CD8-positive, alpha-beta memory T cell (primary cell): ENCODE measurements at regions not wholly inside any gene's neighbourhood (a gene's known extent, or its start where the extent isn't known, plus 50 kb on each side); places are given as distances from the start of the nearest gene placed in this dataset.

Source experiments
- CTCF ChIA-PET: fragments of 350-600 bp; sonication (Branson Sonifier 250); formaldehyde crosslinking; loops from one replicate; lab custom pipeline; 2021; ENCODE audit warnings: antibody characterized with exemption; lab: Charles Lee
- POLR2A ChIA-PET: fragments of 350-600 bp; sonication (Branson Sonifier 250); formaldehyde crosslinking; loops from one replicate; lab custom pipeline; 2021; ENCODE audit warnings: antibody characterized with exemption; lab: Charles Lee
- DNase-seq, 5 donors: peaks; one replicate each; pipeline versions ENCODE4 v3.0.0 to v3.0.0-alpha.2; 2020 to 2022; ENCODE audit warnings: mixed read lengths in 1 of 5
- H3K27ac ChIP-seq: one replicate; pipeline ENCODE4 v1.7.0; 2013; ENCODE audit warnings: low read depth, mild to moderate bottlenecking, low read length, moderate library complexity
- H3K27me3 ChIP-seq: 2 replicates; pipeline ENCODE4 v1.7.0; 2013; ENCODE audit warnings: low read length, mild to moderate bottlenecking; ENCODE audit not compliant: insufficient read depth, poor library complexity, severe bottlenecking
- H3K36me3 ChIP-seq: 2 replicates; pipeline ENCODE4 v1.7.0; 2013; ENCODE audit warnings: mild to moderate bottlenecking, low read length, moderate library complexity; ENCODE audit not compliant: insufficient read depth
- H3K4me1 ChIP-seq: 2 replicates; pipeline ENCODE4 v1.7.0; 2013; ENCODE audit warnings: mild to moderate bottlenecking, low read length, moderate library complexity; ENCODE audit not compliant: insufficient read depth
- H3K4me3 ChIP-seq: 2 replicates; pipeline ENCODE4 v1.7.0; 2013; ENCODE audit warnings: mild to moderate bottlenecking, low read length
- H3K9me3 ChIP-seq: 2 replicates; pipeline ENCODE4 v1.7.0; 2013; ENCODE audit warnings: mild to moderate bottlenecking, low read length
- H3K27ac Mint-ChIP-seq, 8 donors: one replicate each; pipeline ENCODE4 v1.8.0; 2020 to 2021; ENCODE audit warnings: mixed read lengths in 8 of 8, mild to moderate bottlenecking in 6 of 8, inconsistent platforms in 3 of 8, moderate library complexity in 3 of 8
- H3K27me3 Mint-ChIP-seq, 2 donors: one replicate each; pipeline ENCODE4 v1.8.0; 2020 to 2021; ENCODE audit warnings: mixed read lengths in 2 of 2, mild to moderate bottlenecking in 1 of 2, moderate library complexity in 1 of 2
- H3K36me3 Mint-ChIP-seq, 3 donors: one replicate each; pipeline ENCODE4 v1.8.0; 2020 to 2021; ENCODE audit warnings: mixed read lengths in 3 of 3, inconsistent platforms in 1 of 3, mild to moderate bottlenecking in 1 of 3
- H3K4me1 Mint-ChIP-seq, 3 donors: one replicate each; pipeline ENCODE4 v1.8.0; 2020 to 2021; ENCODE audit warnings: mixed read lengths in 3 of 3, inconsistent platforms in 1 of 3, mild to moderate bottlenecking in 1 of 3
- H3K4me3 Mint-ChIP-seq, 7 donors: one replicate each; pipeline ENCODE4 v1.8.0; 2020 to 2021; ENCODE audit warnings: mixed read lengths in 7 of 7, mild to moderate bottlenecking in 6 of 7, moderate library complexity in 4 of 7, inconsistent platforms in 2 of 7
- H3K9me3 Mint-ChIP-seq, 5 donors: one replicate each; pipeline ENCODE4 v1.8.0; 2020 to 2022; ENCODE audit warnings: mixed read lengths in 5 of 5, mild to moderate bottlenecking in 3 of 5, moderate library complexity in 2 of 5, inconsistent platforms in 1 of 5

DNA sequence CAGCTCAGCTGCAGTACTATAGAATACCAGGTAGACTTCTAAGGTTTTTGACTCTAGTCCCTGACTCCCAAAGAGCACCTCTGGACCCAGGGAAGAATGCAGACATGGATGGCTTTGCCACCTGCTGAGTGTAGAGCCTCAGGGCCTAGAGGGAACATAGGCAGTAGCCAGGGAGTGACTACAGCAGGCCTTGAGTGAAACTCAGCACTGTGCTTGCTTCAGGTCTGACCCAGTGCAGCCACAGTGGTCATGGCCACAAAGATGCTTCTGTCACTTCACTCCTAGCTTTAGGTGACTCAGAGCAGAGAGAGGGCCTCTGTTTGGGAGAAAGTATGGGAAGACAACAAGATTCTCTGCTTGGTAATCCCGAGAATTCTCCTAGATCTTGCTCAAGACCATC is 162.2 kb upstream of the ITGA4 start:
- H3K4me3 Mint-ChIP-seq: no peak overlapping the region
- no peak overlapping the region for H3K4me3 ChIP-seq
- H3K36me3 ChIP-seq: no peaks in the 10 kb centered on the region
- peaks cover 32 to 48% (median 35%) of the 10 kb centered on the region in 5 donors for H3K9me3 Mint-ChIP-seq
- H3K9me3 ChIP-seq: peaks cover 18% of the 10 kb centered on the region
- peaks cover 15 to 66% (median 49%) of the 10 kb centered on the region in 3 donors for H3K36me3 Mint-ChIP-seq
- peaks cover 0 to 1% of the 10 kb centered on the region in 2 donors for H3K27me3 Mint-ChIP-seq
- H3K27ac Mint-ChIP-seq: peak overlapping the region in 1 of 8 donors; percentile 51
- H3K27me3 ChIP-seq: no peaks in the 10 kb centered on the region
- ChIA-PET POLR2A (no interaction called here), CTCF (interaction anchor here (1.3 kb wide), 1 partner anchor 13 kb away, joined by 3 read pairs; no protein-coding TSS in a partner anchor)
- no peak overlapping the region for H3K27ac ChIP-seq
- peaks cover 11 to 22% (median 14%) of the 10 kb centered on the region in 3 donors for H3K4me1 Mint-ChIP-seq
- H3K4me1 ChIP-seq: peaks cover 8% of the 10 kb centered on the region
- DNase-seq: no peak

DNA sequence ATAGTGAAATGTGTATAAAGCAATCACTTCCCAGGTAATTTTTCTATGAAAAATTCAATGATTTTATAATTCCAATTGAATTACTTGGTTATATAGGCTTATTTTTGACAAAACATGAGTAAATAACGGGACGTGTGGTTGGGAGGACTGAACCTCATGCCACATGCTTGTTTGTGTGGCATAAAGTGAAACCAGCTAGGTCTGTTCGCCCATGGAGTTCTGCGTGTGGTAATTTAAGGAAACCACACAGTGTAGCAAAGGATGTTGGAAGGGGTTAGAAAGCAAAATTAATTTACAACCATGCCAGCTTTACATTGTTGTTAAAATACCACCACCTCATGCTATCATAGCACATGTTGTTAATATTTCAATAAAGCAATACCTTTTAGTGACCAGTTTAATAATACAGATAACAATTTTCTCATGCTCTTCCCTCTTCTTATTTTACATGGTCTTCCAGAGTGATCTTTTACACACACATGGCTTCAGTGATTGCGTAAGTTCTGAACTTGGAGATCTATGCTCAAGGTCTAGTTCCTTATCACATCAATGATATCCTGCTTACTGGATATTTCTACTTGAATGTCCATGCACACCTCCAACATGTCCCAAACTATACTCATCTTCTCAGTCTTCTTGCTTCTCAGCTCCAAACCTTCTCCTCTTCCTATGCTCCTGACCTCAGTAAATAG is 156.4 kb upstream of the ITGA4 start:
- Mint-ChIP-seq H3K36me3 (peaks cover 11 to 37% (median 30%) of the 10 kb centered on the region in 3 donors), H3K4me3 (peak overlapping the region; percentile 1 to 80 (median 62)), H3K27ac (peak overlapping the region; percentile 31 to 94 (median 80)), H3K4me1 (peaks cover 54 to 71% (median 60%) of the 10 kb centered on the region in 3 donors), H3K9me3 (peaks cover 18 to 38% (median 30%) of the 10 kb centered on the region in 5 donors), H3K27me3 (no peaks in the 10 kb centered on the region)
- ChIA-PET POLR2A (interaction anchor here (0.7 to 1.0 kb wide), 2 partner anchors 93 to 160 kb away, joined by 3 read pairs; no protein-coding TSS in a partner anchor), CTCF (interaction anchor here (0.7 to 2.4 kb wide), 6 partner anchors 12 to 196 kb away, joined by 3 to 11 read pairs (median 5); partner anchors contain the start of gene ITGA4)
- Histone ChIP-seq H3K36me3 (no peaks in the 10 kb centered on the region), H3K9me3 (peaks cover 9% of the 10 kb centered on the region), H3K27me3 (no peaks in the 10 kb centered on the region), H3K27ac (no peak overlapping the region), H3K4me1 (peaks cover 47% of the 10 kb centered on the region), H3K4me3 (peak overlapping the region; percentile 16)
- peak; percentile 14 to 76 (median 74) for DNase-seq

DNA sequence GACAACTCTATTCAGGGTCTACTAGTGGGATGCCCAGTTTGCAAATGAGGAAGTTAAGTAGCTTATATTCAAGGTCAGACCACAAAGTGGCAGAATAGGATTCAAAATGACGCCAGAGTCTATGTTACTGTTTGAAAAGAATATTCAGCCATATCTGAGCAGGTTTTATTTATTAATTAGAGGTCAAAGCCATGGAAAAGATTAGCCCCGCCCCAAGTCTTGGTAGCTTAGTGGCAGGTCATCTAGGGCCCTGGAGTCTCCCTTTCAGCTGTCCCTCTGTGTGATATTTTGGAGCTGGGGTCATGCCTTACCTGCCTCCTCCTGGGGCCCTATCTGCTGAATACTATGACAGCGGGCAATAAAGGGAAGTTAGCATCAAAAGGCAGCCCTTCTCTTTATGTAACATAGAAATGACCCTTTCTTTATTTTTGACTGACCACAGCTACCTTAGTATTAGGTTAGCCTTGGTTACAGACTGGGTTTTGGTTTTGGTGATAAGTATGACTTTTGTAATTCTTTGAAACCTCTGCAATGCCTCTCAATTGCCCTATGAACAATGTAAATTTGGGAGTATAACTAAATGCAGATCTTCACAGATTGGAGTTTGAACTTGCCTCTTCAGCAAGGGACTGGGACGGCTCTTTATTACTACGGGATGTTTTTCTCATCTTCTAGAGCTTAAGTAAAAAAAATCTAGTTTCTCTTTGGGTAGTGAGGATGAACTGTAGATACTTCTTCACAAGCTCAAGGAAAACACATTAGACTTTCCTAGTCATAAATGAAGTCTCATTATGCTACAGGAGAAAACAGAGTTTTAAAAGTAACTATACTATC is 153.0 kb upstream of the ITGA4 start:
- H3K4me1 ChIP-seq: peaks cover 70% of the 10 kb centered on the region
- peak in 1 of 5 donors; percentile 40 for DNase-seq

DNA sequence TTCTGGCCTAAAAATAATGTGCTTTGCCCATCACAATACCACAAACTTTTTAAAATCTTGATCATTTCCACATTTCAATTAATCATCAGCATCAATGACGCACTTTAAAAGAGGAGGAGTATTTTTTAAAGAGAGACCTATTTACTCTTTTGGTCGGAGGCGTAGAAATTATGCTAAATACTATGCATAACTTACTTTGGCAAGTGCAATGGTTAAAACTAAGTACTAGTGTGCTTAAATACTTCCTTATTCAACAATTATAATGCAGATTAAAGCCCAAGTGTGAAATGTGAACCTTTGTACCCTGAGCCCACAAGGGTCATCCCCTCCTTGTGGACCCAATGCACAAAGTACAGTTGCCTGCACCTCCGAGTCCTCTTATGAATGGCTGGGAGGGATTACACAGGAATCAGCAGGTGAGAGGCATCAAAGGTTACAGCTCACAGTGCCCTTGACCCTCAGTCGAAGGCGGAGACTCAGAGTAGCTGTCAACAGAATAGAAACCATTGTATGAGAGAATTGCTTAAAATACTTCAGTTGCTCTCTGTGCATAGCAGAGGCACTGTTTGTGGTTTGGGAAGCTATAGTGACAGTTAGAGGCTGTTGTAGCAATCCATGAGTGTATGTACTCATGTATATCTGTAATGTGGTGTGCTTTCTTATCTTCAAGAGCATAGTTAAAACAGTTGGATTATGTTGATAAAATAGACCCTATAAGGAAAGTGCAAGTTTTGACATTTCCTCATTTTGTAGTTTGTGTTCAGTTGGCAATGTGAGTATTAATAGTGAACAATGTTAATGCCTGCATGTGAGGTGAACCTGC is 151.7 kb upstream of the ITGA4 start:
- Mint-ChIP-seq H3K4me3 (peak overlapping the region; percentile 4 to 78 (median 68)), H3K4me1 (peaks cover 82 to 89% (median 88%) of the 10 kb centered on the region in 3 donors), H3K27ac (peak overlapping the region; percentile 92 to 99 (median 96)), H3K36me3 (peaks cover 0 to 3% (median 0%) of the 10 kb centered on the region in 3 donors), H3K9me3 (no peaks in the 10 kb centered on the region), H3K27me3 (no peaks in the 10 kb centered on the region)
- Histone ChIP-seq H3K36me3 (no peaks in the 10 kb centered on the region), H3K27ac (peak overlapping the region; percentile 45), H3K9me3 (no peaks in the 10 kb centered on the region), H3K4me1 (peaks cover 70% of the 10 kb centered on the region), H3K27me3 (no peaks in the 10 kb centered on the region), H3K4me3 (peak overlapping the region; percentile 1)
- ChIA-PET CTCF (interaction anchor here (0.9 to 4.1 kb wide), 8 partner anchors 9 to 200 kb away, joined by 3 to 22 read pairs (median 6); partner anchors contain the start of gene ITGA4), POLR2A (interaction anchor here (0.7 kb wide), 1 partner anchor 152 kb away, joined by 3 read pairs; the partner anchor contains the start of gene ITGA4)
- DNase-seq: peak in 4 of 5 donors; percentile 6 to 76 (median 46)

More for the DNA sequence above, 153.0 kb upstream of the ITGA4 start:
- Mint-ChIP-seq H3K27me3 (no peaks in the 10 kb centered on the region), H3K9me3 (peaks cover 0 to 8% (median under 1%) of the 10 kb centered on the region in 5 donors), H3K36me3 (peaks cover 0 to 10% (median 7%) of the 10 kb centered on the region in 3 donors), H3K4me1 (peaks cover 83 to 91% (median 91%) of the 10 kb centered on the region in 3 donors), H3K27ac (peak overlapping the region; percentile 92 to 99 (median 96)), H3K4me3 (peak overlapping the region; percentile 37 to 78 (median 65))
- H3K4me3 ChIP-seq: peak overlapping the region; percentile 3
- peak overlapping the region; percentile 1 for H3K27ac ChIP-seq
- POLR2A ChIA-PET: interaction anchor here (0.5 to 0.6 kb wide), 2 partner anchors 44 to 178 kb away, joined by 4 to 7 read pairs; no protein-coding TSS in a partner anchor
- H3K36me3 ChIP-seq: no peaks in the 10 kb centered on the region
- H3K27me3 ChIP-seq: no peaks in the 10 kb centered on the region
- H3K9me3 ChIP-seq: no peaks in the 10 kb centered on the region
- CTCF ChIA-PET: interaction anchor here (0.9 to 2.1 kb wide), 8 partner anchors 91 to 199 kb away, joined by 3 to 6 read pairs (median 4); partner anchors contain the start of gene ITGA4

DNA sequence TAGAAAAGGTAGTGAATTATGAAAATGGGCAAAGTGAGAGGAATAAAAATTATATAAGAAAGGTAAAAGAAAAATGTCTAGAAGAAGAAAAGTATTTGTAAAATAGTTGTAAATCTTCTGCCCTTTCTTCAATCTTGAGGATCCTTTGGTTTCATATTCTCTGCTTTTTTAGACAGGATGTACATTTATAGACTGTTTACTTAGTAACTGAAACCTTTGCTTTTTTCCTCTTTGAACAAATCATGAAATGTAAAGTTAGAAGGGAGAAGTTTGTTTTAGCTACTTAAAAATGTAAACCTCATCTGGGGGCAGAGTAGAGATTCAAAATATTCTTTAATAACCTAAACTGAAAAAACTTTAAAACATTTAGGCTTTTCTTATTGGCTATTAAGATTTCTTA is 150.4 kb upstream of the ITGA4 start:
- ChIA-PET POLR2A (interaction anchor here (0.6 kb wide), 1 partner anchor 202 kb away, joined by 3 read pairs; no protein-coding TSS in a partner anchor), CTCF (interaction anchor here (1.3 to 4.1 kb wide), 7 partner anchors 8 to 160 kb away, joined by 3 to 22 read pairs (median 7); partner anchors contain the start of gene ITGA4)
- peaks cover 68% of the 10 kb centered on the region for H3K4me1 ChIP-seq
- H3K9me3 ChIP-seq: no peaks in the 10 kb centered on the region
- no peak overlapping the region for H3K4me3 ChIP-seq
- peak in 2 of 5 donors; percentile 24 to 64 for DNase-seq
- Mint-ChIP-seq H3K9me3 (no peaks in the 10 kb centered on the region), H3K27ac (peak overlapping the region; percentile 92 to 99 (median 96)), H3K4me3 (peak overlapping the region; percentile 4 to 78 (median 71)), H3K27me3 (no peaks in the 10 kb centered on the region), H3K4me1 (peaks cover 72 to 82% (median 80%) of the 10 kb centered on the region in 3 donors), H3K36me3 (peaks cover 0 to 3% (median 0%) of the 10 kb centered on the region in 3 donors)
- H3K27ac ChIP-seq: peak overlapping the region; percentile 45
- H3K36me3 ChIP-seq: no peaks in the 10 kb centered on the region
- no peaks in the 10 kb centered on the region for H3K27me3 ChIP-seq

DNA sequence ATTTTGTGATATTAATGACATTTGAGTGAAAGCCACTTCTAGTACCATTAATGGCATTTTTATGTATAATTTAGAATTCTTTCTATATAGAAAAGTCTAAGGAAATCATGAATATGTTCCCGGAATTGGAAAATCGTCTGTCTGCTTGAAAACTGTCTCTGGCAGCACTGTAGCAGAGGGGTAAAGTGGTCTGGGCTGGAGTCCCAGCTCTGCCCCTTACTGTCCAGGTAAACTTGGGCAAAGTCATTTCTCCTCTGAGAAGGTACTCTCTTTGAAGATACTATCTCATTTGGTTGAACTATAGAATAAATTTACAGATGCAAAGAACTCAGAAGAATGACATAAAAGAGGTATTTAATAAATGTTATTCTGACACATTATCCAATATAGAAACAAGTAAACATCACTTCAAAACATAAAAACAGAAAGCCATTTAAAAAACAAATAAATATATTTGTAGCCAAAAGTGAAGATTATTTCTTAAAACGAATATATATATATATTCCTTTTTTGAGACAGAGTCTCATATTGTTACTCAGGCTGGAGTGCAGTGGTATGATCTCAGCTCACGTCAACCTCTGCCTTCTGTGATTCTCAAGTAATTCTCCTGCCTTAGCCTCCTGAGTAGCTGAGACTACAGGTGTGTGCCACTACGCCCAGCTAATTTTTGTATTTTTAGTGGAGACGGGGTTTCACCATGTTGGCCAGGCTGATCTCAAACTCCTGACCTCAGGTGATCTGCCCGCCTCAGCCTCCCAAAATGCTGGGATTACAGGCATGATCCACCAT is 149.8 kb upstream of the ITGA4 start:
- no peaks in the 10 kb centered on the region for H3K27me3 ChIP-seq
- H3K36me3 ChIP-seq: no peaks in the 10 kb centered on the region
- H3K27ac ChIP-seq: peak overlapping the region; percentile 45
- H3K9me3 ChIP-seq: no peaks in the 10 kb centered on the region
- H3K4me1 Mint-ChIP-seq: peaks cover 74 to 82% (median 80%) of the 10 kb centered on the region in 3 donors
- no peaks in the 10 kb centered on the region for H3K27me3 Mint-ChIP-seq
- no peaks in the 10 kb centered on the region for H3K9me3 Mint-ChIP-seq
- H3K4me3 ChIP-seq: peak overlapping the region; percentile 35
- no peak for DNase-seq
- peaks cover 69% of the 10 kb centered on the region for H3K4me1 ChIP-seq
- CTCF ChIA-PET: interaction anchor here (1.3 to 4.1 kb wide), 7 partner anchors 12 to 185 kb away, joined by 3 to 22 read pairs (median 4); partner anchors contain the start of gene ITGA4
- peak overlapping the region; percentile 15 to 79 (median 71) for H3K4me3 Mint-ChIP-seq
- H3K27ac Mint-ChIP-seq: peak overlapping the region; percentile 92 to 99 (median 96)
- POLR2A ChIA-PET: interaction anchor here (1.0 kb wide), 1 partner anchor 27 kb away, joined by 3 read pairs; no protein-coding TSS in a partner anchor
- H3K36me3 Mint-ChIP-seq: peaks cover 0 to 3% (median 0%) of the 10 kb centered on the region in 3 donors
